ENCODE measurements at regions not wholly inside any gene's neighbourhood (a gene's known extent, or its start where the extent isn't known, plus 50 kb on each side); places are given as distances from the start of the nearest gene placed in this dataset.

DNA sequence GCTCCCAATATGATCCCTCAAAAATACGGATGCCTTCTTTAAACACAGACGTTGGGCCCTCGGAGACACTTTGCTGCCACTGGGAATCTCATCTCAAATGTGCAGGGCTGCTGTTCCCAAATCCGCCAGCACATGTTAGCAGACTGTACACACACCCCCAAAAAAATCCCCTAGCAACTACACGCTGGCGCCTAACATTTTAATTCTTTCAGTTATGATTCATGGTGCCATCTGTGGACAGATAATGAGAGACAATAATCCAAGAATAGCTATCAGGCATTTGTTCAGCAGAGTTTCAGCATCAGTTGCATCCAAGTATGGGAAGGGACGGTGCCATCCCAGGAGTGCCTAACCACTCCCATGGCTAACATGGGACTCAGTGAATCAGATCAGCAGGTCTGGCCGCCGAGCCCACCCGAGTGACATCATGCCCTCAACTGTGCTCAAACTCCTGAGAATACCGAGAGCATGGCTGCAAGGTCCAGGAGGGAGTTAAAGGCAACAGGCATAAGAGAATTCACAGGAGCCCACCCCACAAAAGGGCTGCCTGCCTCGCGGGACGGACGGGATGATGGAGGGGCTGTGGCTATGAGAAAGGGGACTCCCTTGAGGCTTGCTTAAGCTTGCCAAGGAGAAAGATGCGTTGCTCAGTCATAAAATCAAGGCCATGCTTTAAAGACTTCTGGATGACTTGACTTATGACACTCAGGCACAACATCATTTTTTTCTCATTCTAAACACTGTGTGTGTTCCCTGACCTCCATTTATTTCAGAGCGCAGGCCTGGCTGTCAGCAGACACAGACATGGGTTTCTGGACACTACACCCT lies 337.0 kb downstream of the SHANK2 start:
- no peak for DNase-seq

DNA sequence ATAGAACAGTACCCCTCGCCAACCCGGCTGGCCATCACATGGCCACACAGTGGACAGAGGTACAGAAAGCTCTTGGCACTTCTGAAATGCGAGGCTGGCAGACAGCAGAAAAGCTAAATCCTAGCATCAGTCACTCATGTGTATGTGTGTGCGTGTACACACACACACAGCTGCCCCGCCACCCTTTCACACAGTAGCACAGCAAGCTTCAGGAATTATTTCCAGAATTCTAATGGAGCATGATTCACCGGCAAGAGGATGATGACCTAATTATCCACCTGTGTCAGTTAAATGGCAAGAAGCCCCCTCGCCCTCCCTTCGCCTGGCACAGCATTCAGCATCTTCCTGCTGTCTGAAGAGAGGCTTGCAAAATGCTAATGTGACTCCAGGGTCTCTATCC lies 336.0 kb downstream of the SHANK2 start:
- no peak for DNase-seq

- no peak for DNase-seq
Observed at GRCh38 chr11:70918242-70918641, 334.1 kb downstream of the SHANK2 start.

DNA sequence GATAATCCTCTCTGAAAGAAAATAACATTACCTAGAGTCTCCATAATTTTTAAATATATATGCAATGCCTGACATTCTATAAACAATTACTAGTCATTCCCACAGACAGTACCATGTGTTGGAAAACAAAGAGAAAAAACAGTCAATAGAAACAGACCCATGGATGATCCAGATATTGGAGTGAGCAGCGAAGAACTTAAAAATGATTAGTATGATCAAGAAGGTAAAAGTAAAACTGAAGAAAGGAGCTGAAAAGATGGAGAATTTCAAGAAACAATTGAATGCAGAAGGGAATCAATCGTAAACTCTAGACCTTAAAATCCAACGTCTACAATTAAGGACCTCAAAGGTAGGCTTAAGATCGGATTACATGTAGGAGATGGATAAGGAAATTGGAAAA lies 330.6 kb downstream of the SHANK2 start:
- no peak for DNase-seq

GRCh38 chr11:70924108-70924507 lies 328.3 kb downstream of the SHANK2 start:
- no peak for DNase-seq

- DNase-seq, result no peak
Observed at GRCh38 chr11:70925238-70925637, 327.1 kb downstream of the SHANK2 start.

DNA sequence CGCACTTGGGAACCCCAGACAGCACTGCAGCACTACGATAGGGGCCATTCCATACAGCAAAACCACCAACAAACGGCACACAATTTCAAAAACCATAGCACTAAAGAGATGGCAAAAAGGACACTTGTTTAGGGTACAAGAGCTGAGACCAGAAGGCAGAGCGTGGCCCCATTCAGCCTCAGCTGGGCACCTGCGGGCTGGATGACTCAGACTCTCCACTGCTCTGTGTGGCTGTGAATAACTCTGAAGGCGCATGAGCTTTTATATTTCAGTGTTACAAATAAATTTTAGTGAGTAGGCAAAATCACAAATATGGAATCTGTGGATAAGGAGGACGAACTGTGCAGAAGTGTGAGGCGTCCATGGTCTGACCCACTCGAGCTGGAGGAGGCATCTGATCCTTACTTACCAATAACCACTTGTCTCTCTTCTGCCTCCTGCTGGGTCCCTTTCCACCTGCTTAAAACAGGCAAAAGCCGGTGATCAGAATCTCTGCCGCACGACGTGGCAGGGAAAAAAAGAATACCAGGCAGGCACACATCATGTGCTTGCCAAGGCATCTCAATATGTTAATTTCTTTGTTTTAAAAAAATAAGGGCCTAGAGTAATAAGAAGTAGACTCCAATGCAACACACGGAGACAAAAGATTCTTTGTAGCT lies 325.7 kb downstream of the SHANK2 start:
- no peak for DNase-seq

DNA sequence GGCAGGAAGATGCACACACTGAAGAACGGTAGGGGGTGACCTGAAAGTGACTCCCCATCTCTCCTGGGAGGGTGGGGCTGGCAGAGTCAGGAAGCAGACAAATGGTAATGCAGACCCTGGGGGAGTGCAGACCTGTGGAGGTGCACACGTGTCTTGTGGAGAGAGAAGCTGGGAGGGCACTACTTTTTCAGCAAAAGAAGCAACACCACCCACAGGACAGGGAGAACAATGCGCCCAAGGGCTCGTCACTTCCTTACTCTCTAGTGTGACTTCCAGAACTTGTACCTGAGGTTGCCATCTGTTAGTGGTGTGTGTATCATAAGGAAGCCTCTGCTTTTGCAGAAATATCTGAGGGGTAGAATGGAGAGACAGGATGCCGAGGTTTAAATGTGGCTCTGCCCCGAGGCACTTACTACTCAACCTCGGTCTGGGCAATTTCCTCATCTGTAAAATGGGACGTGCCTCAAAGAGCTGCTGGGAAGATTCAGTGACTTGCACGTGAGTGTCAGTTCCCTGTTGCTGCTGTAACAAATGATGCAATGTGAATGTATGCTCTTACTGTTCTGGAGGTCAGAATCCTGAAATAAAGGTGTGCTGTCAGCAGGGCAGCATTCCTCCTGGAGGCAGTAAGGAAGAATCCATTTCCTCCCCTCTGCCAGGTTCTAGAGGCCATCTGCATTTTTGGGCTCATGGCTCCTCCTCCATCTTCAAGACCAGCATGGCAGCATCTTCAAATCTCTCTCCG lies 323.4 kb downstream of the SHANK2 start:
- no peak for DNase-seq

GRCh38 chr11:70930215-70930614 lies 322.2 kb downstream of the SHANK2 start:
- DNase-seq, result no peak

- DNase-seq, result no peak
Observed at GRCh38 chr11:70931430-70931829, 320.9 kb downstream of the SHANK2 start.

DNA sequence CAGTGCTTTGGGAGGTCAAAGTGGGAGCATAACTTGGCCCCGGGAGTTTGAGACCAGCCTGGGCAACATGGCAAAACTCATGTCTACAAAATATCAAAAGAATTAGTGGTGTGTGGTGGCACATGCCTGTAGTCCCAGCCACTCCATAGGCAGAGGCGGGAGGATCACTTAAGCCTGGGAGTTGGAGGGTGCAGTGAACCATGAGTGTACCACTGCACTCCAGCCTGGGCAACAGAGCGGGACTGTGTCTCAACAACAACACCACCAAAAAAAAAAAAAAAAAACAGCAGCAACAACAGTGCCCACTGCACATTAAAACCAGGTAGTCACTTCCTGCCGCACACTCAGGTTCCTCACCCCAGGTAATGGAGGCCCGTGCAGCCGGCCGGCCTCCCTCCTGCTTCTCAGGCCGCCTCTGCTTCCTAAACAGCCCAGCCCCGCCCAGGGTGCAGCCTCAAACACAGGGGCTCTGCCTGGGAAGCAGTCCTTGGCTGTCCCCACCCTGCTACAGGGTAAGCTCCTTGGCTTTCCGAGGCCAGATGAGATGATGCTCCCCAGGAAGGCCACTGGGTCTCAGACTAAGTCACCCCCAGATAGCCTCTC lies 318.3 kb downstream of the SHANK2 start:
- no peak for DNase-seq

GRCh38 chr11:70935006-70935768 lies 317.2 kb downstream of the SHANK2 start:
- DNase-seq, result no peak

DNA sequence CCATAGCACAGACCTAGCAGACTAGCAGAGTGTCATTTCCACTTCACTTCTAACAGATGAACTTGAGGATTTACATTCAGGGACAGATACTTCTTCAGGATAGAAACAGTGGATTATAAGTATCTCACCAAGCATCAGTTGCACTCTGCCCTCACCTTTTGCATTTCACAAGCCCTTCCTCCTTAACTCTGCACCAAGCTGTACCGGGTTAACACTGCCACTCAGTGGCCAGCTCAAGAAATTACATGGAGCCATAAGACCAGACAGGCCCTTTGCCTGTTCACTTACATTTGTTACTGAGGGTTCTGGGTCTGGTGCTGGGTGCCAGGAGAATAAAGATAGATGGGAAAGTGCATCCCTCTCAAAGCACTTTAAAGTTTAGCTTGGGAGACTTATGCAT lies 309.8 kb downstream of the SHANK2 start:
- DNase-seq, result peak; percentile 6 to 7

GRCh38 chr11:70944141-70944540 lies 308.2 kb downstream of the SHANK2 start:
- no peak for DNase-seq

GRCh38 chr11:70944636-70945035 lies 307.7 kb downstream of the SHANK2 start:
- no peak for DNase-seq

DNA sequence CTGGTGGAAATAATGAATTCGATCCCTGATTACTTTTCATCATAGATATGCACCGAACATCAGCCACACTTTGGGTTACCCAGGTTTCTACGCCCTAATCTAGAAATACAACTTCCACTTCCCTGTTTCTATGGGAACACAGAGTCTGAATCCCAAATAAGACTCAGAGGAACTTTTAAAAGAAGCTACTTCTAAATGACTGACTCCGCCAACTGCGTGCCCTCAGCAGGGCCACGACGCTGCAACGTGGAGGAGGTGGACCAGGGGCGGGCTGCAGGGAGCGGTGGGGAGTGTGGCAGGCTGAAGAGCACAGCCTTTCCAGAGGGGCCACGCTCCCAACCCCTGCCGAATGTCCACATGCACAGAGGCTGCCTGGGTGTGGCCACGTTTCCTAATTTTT lies 304.0 kb downstream of the SHANK2 start:
- DNase-seq, result no peak

DNA sequence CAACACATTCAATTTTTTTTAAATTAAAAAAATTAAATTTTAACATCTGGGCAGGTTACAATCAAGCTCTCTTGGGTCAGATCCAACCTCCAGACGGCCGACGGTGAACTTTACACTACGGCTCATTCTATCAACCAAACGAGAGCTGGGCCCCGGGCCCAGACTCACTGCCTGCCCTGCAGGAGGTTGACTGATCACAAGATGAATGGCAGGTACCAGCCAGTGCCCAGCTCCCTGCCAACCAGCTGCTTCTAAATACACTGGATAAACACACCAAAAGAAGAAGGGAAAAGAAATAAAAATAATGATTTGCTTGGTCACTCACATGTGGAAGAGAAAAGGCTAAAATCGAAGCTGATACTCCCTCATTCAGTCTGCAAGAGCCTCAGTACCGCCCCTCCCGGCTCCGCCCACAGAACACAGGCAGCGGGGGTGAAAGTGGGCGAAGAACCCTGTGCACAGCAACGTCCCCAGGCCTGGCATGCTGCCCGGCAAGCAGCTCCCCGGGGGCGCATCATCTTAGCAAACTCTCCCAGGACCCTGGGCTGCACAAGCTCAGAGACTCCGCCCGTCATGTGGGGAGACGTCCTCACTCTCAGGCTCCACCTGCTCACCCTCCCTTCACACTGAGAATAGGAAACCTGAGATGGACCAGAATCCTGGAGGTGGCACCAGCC lies 303.4 kb downstream of the SHANK2 start:
- DNase-seq, result no peak

DNA sequence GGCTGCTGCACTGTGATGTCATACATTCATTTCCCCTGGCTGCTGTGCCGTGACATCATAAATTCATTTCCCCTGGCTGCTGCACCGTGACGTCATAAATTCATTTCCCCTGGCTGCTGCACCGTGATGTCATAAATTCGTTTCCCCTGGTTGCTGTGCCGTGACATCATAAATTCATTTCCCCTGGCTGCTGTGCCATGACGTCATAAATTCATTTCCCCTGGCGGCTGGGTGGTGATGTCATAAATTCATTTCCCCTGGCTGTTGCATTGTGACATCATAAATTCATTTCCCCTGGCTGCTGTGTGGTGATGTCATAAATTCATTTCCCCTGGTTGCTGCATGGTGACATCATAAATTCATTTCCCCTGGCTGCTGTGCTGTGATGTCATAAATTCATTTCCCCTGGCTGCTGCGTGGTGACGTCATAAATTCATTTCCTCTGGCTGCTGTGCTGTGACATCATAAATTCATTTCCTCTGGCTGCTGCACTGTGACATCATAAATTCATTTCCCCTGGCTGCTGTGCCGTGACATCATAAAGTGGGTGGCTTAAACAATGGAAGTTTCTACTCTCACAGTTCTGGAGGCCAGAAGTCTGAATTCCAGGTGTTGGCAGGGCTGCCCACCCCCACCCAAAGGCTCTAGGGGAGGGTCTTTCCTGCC lies 301.1 kb downstream of the SHANK2 start:
- no peak for DNase-seq

DNA sequence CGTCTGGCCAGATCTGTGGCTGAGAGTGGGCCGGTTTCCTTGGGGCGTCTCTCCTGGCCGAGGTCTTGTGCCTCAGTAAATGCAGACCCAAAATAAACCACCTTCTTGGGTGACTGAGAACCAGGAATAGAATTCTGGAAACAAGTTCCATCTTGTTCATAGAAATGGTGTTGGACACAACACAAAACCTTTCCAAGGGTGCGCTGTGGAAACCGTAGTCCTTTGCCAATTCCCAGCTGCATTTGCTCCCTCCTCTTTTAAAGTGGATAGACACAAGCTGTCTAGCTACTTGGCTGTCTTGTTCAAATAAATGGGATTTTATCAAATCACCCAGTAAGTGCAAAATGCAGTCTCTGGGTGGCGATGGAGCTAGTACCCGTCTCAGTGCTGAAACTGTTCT lies 300.2 kb downstream of the SHANK2 start:
- DNase-seq, result no peak

DNA sequence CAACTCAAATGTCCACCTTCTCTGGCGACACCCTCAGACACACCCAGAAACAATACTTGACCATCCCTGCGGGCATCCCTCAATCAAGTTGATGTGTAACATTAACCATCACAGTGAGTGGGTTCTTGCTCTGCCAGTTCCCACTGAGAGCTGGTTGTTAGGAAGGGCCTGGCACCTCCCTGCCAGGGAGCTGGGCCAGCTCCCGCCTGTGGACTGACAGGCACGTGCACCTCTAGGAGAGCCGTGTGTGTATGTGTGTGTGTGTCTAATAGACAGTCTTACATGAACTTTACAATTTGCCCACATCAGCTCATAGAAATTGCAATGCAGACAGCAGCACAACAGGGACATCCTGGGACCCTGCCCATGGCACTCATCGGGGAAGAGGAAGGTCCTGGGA lies 298.7 kb downstream of the SHANK2 start:
- DNase-seq, result no peak

DNA sequence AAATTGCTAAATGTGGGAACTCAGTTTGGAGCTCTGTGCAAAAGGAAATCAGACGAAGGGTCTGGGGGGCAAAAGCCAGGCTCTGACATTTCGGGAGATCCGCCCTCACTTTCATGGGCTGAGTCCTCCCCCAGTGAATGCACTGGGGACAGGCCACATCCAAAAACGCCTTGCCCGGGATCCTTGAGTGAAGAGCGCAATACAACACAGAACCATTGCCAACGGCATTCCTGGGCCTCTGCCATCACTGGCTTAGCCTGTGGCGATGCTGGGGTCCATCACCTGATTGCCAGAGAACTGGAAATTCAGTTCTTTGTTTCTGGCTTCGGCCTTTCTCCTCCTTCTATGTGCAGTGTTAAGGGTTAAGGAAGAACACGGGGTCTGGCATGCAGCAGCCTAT lies 297.9 kb downstream of the SHANK2 start:
- DNase-seq, result no peak

Measured in stimulated activated CD4-positive, alpha-beta T cell treated with anti-CD3 and anti-CD28 coated beads, Interleukin-2, amount 100 ng/mL, for 48 hours (primary cell).